ENCODE measurements at regions not wholly inside any gene's neighbourhood (a gene's known extent, or its start where the extent isn't known, plus 50 kb on each side); places are given as distances from the start of the nearest gene placed in this dataset.

- Histone ChIP-seq H3K4me3 (replicated peaks in 1 of 2; ENCODE audit: low read depth in 1 of 2, low read length in 2 of 2) (no peak overlapping the region), H3K9ac (ENCODE audit: low read length) (no peak overlapping the region), H3K79me2 (ENCODE audit: insufficient read depth, low read length) (no peaks in the 10 kb centered on the region), H3K4me1 (ENCODE audit: control insufficient read depth in 1 of 2, insufficient read depth in 2 of 2, low read length in 2 of 2) (no peaks in the 10 kb centered on the region), H3K36me3 (ENCODE audit: control insufficient read depth in 1 of 2, insufficient read depth in 2 of 2, low read length in 2 of 2) (no peaks in the 10 kb centered on the region), H4K20me1 (ENCODE audit: insufficient read depth) (no peaks in the 10 kb centered on the region), H3K27me3 (ENCODE audit: insufficient read depth, low read length) (no peaks in the 10 kb centered on the region), H3K9me3 (ENCODE audit: control insufficient read depth in 1 of 2, insufficient read depth in 1 of 2, low read depth in 1 of 2, low read length in 2 of 2) (no peaks in the 10 kb centered on the region), H2AFZ (ENCODE audit: low read depth, low read length, poor library complexity, severe bottlenecking) (no peak overlapping the region), H3K27ac (ENCODE audit: low read depth, low read length) (no peak overlapping the region), H3K9me2 (ENCODE audit: insufficient read depth) (no peaks in the 10 kb centered on the region), H3K4me2 (ENCODE audit: low read length) (no peak overlapping the region)
- TF ChIP-seq CBX3 (IDR thresholded peaks at IDR 0.05; ENCODE audit: low read depth) (no peak), REST (IDR thresholded peaks at IDR 0.05; ENCODE audit: low read depth) (no peak), ZFX (IDR thresholded peaks at IDR 0.05) (no peak), POLR2AphosphoS5 (IDR thresholded peaks at IDR 0.05; ENCODE audit: low read depth, low read length) (no peak)
- TF ChIP-seq, protein P1, sequence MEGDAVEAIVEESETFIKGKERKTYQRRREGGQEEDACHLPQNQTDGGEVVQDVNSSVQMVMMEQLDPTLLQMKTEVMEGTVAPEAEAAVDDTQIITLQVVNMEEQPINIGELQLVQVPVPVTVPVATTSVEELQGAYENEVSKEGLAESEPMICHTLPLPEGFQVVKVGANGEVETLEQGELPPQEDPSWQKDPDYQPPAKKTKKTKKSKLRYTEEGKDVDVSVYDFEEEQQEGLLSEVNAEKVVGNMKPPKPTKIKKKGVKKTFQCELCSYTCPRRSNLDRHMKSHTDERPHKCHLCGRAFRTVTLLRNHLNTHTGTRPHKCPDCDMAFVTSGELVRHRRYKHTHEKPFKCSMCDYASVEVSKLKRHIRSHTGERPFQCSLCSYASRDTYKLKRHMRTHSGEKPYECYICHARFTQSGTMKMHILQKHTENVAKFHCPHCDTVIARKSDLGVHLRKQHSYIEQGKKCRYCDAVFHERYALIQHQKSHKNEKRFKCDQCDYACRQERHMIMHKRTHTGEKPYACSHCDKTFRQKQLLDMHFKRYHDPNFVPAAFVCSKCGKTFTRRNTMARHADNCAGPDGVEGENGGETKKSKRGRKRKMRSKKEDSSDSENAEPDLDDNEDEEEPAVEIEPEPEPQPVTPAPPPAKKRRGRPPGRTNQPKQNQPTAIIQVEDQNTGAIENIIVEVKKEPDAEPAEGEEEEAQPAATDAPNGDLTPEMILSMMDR (IDR thresholded peaks at IDR 0.05 in 2 of 3, conservative IDR thresholded peaks at IDR 0.05 in 1 of 3; ENCODE audit: borderline replicate concordance in 1 of 3, insufficient read depth in 1 of 3, low read depth in 2 of 3, low read length in 2 of 3) = no peak
- DNase-seq (ENCODE audit: low read depth, low spot score) (no peak), ATAC-seq (no peak)
- ChIA-PET CTCF (no interaction called here), RAD21 (ENCODE audit: low non-redundant PET in 1 of 2, low total read pairs in 2 of 2, uncharacterized antibody in 2 of 2, unreplicated experiment in 2 of 2) (no interaction called here), POLR2A (no interaction called here)
- no TSS peak for BruUV-seq (replicated peaks)
- intact Hi-C loops (cut with micrococcal nuclease) = no loop called here
Measured at GRCh38 chr11:70829886-70830272, 422.5 kb downstream of the SHANK2 start.
